HL-60 (cell line): ENCODE measurements at regions not wholly inside any gene's neighbourhood (a gene's known extent, or its start where the extent isn't known, plus 50 kb on each side); places are given as distances from the start of the nearest gene placed in this dataset.
A peak's percentile ranks its signal among the peaks of the same experiment; 100 is the strongest.

Experiments used
- DNase-seq, 2 experiments: peaks; one replicate each; pipeline ENCODE4 v3.0.0-alpha.2; 2010 to 2020; ENCODE audit warnings: low read depth in 1 of 2, low spot score in 1 of 2
- H3K27ac ChIP-seq: fragments of 250-450 bp; sonication (Bioruptor Pico); replicated peaks from 2 replicates; pipeline ENCODE4 v1.5.1; 2020; ENCODE audit warnings: mild to moderate bottlenecking, moderate library complexity
- H3K27me3 ChIP-seq: fragments of 250-450 bp; sonication (Bioruptor Pico); 2 replicates; pipeline ENCODE4 v1.5.1; 2021; ENCODE audit warnings: mild to moderate bottlenecking, moderate library complexity; ENCODE audit not compliant: insufficient read depth, poor library complexity, severe bottlenecking
- H3K4me3 ChIP-seq: replicated peaks from 2 replicates; pipeline ENCODE4 v1.5.1; 2011; ENCODE audit warnings: mild to moderate bottlenecking, control low read depth, low read length; ENCODE audit not compliant: insufficient read depth
- CTCF ChIP-seq: IDR thresholded peaks from one replicate; pipeline ENCODE4 v1.5.1; 2011; ENCODE audit warnings: low read length, control low read depth, inconsistent platforms; ENCODE audit not compliant: insufficient read depth
- GABPA ChIP-seq: IDR thresholded peaks from 2 replicates; pipeline ENCODE4 v1.6.1; 2012; ENCODE audit warnings: low read depth
- POLR2AphosphoS5 ChIP-seq: IDR thresholded peaks from 2 replicates; pipeline ENCODE4 v1.6.1; 2012; ENCODE audit warnings: low read depth
- SPI1 ChIP-seq: IDR thresholded peaks from 2 replicates; pipeline ENCODE4 v1.6.1; 2012; ENCODE audit warnings: low read depth, mild to moderate bottlenecking, borderline replicate concordance
- TF ChIP-seq, protein P1 (sequence below): IDR thresholded peaks from 2 replicates; pipeline ENCODE4 v1.6.1; 2012; ENCODE audit warnings: low read depth; ENCODE audit not compliant: insufficient replicate concordance

DNA sequence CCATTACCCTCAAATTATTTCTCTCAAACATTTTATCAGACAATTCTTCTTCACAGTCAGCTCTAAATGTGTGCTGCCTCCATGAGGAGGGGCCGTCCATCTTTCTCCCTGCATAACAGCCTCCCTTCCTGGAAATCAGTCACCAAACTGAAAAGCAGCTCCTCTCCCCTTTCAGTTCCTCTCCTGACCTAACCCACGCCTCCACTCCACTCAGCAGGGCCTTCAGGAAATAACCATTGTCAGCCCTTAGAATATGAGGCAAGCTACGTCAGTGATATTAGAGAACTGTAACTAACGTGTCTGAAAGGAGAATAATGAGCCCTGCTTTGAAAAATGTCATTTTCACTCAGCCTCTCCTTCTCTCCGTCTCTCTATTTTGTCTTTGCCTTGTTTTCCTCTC, 116.2 kb downstream of the OLFM4 start:
- no peak overlapping the region for H3K27ac ChIP-seq
- peaks cover 8% of the 10 kb centered on the region for H3K27me3 ChIP-seq
- DNase-seq: no peak
- TF ChIP-seq SPI1: no peak
- TF ChIP-seq POLR2AphosphoS5: no peak
- no peak for TF ChIP-seq CTCF
- TF ChIP-seq, protein P1, sequence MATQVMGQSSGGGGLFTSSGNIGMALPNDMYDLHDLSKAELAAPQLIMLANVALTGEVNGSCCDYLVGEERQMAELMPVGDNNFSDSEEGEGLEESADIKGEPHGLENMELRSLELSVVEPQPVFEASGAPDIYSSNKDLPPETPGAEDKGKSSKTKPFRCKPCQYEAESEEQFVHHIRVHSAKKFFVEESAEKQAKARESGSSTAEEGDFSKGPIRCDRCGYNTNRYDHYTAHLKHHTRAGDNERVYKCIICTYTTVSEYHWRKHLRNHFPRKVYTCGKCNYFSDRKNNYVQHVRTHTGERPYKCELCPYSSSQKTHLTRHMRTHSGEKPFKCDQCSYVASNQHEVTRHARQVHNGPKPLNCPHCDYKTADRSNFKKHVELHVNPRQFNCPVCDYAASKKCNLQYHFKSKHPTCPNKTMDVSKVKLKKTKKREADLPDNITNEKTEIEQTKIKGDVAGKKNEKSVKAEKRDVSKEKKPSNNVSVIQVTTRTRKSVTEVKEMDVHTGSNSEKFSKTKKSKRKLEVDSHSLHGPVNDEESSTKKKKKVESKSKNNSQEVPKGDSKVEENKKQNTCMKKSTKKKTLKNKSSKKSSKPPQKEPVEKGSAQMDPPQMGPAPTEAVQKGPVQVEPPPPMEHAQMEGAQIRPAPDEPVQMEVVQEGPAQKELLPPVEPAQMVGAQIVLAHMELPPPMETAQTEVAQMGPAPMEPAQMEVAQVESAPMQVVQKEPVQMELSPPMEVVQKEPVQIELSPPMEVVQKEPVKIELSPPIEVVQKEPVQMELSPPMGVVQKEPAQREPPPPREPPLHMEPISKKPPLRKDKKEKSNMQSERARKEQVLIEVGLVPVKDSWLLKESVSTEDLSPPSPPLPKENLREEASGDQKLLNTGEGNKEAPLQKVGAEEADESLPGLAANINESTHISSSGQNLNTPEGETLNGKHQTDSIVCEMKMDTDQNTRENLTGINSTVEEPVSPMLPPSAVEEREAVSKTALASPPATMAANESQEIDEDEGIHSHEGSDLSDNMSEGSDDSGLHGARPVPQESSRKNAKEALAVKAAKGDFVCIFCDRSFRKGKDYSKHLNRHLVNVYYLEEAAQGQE: no peak
- no peak for TF ChIP-seq GABPA
- no peak overlapping the region for H3K4me3 ChIP-seq

DNA sequence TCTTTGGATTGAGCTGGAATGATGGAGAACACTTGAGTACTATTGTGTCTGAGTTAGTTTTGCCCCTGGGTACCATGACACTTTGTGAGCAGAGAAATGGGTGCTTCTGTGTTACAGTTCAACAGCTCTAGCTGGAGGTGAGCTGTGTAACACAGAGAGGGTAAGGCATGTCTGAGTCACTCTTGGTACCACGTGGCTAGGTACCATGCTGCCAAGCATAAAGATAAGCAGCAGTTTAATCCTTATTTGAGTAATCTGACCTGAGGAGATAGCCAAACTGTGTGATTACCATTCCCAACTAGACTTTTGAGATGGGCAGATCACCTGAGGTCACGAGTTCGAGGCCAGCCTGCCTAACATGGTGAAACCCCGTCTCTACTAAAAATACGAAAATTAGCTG, 122.0 kb downstream of the OLFM4 start:
- H3K4me3 ChIP-seq: no peak overlapping the region
- no peak for DNase-seq
- no peaks in the 10 kb centered on the region for H3K27me3 ChIP-seq
- no peak overlapping the region for H3K27ac ChIP-seq
- TF ChIP-seq GABPA: no peak

GRCh38 chr13:53151336-53152056, 122.9 kb downstream of the OLFM4 start:
- TF ChIP-seq, protein P1: no peak
- TF ChIP-seq CTCF: peak; percentile 78
- H3K27ac ChIP-seq: no peak overlapping the region
- DNase-seq: peak; percentile 28 to 73

DNA sequence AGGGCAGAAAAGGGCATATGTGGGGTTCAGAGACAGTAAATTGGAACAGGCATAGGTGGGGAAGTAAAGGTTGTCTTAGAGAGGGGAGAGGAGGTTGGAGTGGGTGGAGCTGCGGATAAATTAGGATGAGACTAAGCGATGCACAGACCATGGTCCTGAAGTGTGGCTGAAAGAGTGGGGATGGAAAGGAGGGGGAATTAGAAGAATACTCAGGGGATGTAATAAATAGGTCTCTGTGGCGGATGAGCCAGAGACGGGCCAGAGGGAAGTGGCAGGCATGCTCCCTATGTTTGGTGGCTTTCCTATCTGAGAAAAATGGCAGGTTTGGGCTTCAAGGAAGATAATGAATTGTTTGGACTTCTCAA, 123.4 kb downstream of the OLFM4 start:
- DNase-seq: no peak
- Histone ChIP-seq H3K27ac (no peak overlapping the region), H3K27me3 (no peaks in the 10 kb centered on the region), H3K4me3 (no peak overlapping the region)
- TF ChIP-seq, protein P1: no peak
- TF ChIP-seq CTCF (no peak), GABPA (no peak), POLR2AphosphoS5 (no peak), SPI1 (no peak)

More at GRCh38 chr13:53151336-53152056, 122.9 kb downstream of the OLFM4 start:
- Histone ChIP-seq H3K27me3 (no peaks in the 10 kb centered on the region), H3K4me3 (no peak overlapping the region)
